HG03103 (cell line): ENCODE measurements at regions not wholly inside any gene's neighbourhood (a gene's known extent, or its start where the extent isn't known, plus 50 kb on each side); places are given as distances from the start of the nearest gene placed in this dataset.

Experiments used
- ATAC-seq: cut with Tn5 transposase; IDR thresholded peaks from one replicate; pipeline ENCODE4 v1.9.1; 2021; ENCODE audit warnings: low read depth; ENCODE audit not compliant: unreplicated experiment

DNA sequence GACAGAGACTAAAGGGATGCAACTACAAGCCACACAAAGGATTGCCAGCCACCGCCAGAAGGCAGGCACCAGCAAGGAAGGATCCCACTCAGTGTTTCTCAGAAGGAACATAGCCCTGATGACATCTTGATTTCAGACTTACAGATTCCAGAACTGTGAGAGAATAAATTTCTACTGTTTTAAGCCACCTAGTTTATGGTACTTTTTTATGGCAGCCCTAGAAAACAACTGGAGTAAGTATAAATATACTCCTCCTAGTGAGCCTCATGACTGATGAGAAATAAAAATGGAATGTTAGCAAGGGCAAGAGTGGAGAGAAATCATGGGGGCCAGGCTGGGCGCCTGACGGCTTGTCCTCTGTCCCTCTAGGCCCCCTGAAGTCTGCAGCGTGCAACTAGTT is 307.3 kb downstream of the PIK3R1 start:
- ATAC-seq = no peak

- ATAC-seq = no peak
These were observed 313.3 kb downstream of the PIK3R1 start for GRCh38 chr5:68528821-68529273.

DNA sequence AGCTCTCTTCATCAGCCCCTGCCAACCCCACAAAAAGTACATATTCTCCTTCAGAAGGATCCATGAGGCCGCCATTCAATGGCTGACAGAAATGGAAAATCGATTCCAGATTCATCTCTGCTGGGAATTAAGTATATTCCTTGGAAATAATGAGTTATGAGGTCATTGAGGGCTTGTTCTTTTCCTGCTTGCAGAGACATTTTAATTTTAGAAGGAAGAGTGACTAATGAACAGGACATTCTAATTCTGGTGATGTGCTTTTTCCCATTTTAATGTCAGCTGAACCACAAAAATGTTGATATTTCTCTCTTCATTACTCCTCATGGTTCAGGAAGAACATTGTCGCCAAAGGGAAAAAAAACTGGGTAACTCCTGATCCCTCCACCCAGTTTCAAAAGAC is 314.0 kb downstream of the PIK3R1 start:
- ATAC-seq = no peak

DNA sequence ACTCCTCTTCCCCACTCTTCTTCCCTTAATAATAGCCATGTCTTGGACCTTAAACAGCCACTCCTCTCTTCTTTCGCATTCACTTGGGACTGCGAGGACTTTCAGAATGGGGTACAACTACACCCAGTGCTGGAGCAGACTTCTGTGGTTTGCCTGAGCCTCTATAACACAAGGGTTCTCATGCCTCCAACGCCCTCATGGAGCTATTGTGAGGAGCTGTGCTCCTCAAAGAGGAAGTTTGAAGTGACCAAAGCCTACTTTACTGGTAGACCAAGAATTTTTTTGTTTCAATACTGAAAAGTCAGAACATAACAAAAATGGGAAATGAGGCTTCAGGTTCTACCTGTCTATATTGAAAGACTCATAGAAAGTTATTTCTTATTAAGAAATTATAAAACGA is 316.4 kb downstream of the PIK3R1 start:
- ATAC-seq = no peak

DNA sequence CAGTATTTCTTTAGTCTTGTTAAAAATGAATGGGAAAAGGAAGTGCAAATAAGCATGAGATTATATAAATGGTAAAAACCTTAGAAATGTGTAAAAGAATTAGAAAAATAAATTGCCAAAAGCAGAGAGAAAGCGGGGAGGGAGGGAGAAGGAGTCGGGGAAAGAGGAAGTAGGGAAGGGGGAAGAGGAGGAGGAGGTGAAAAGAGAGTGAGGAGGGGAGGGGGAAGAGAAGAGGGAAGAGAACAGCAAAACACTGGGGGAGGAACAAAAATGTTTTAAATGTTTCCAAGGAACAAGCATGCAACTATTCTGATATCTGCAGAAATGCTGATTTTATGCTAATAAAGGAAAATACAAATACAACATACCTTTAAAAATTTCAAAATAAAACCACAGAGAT is 317.5 kb downstream of the PIK3R1 start:
- no peak for ATAC-seq

GRCh38 chr5:68533571-68534084 is 318.1 kb downstream of the PIK3R1 start:
- no peak for ATAC-seq

DNA sequence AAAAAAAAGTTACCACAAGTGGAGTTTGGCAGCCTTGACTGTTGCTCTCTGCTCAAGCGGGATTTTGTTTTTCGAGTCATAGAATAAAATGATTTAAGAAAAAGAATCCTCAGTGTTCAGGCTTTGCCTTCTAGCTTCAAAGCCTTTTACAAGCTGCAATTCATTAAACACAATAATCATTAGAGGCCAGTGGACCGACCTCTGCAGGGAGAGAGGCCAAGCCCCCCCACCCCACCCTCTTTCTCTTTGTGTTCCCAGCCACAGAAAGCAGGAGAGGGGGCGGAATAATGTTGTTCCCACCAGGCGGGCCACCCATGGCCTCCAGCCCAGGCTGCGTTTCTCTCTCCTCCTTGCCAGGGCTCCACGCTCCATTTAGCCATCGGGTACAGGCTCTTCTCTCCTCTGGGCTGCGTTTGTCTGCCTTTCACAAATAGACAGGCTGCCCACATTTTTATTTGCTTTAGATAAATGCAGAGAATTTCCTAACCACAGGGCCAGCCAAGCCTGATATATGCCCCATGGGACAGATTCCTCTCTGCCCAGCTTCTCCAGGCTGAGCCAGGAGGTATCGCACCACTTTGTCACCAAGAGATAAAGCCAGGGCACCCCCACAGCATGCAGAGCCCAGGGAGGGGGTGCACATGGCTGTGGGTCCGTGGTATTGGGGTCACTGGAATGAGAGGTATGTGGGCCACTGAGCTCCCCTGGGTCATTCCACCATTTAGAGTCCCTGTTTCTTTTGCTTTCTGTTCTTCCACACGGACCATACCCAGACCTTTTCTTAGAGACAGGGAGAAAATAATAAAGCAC is 318.8 kb downstream of the PIK3R1 start:
- ATAC-seq = no peak

GRCh38 chr5:68534956-68535520 is 319.5 kb downstream of the PIK3R1 start:
- ATAC-seq = no peak

- ATAC-seq = no peak
These were observed 323.4 kb downstream of the PIK3R1 start for GRCh38 chr5:68538814-68539420.

DNA sequence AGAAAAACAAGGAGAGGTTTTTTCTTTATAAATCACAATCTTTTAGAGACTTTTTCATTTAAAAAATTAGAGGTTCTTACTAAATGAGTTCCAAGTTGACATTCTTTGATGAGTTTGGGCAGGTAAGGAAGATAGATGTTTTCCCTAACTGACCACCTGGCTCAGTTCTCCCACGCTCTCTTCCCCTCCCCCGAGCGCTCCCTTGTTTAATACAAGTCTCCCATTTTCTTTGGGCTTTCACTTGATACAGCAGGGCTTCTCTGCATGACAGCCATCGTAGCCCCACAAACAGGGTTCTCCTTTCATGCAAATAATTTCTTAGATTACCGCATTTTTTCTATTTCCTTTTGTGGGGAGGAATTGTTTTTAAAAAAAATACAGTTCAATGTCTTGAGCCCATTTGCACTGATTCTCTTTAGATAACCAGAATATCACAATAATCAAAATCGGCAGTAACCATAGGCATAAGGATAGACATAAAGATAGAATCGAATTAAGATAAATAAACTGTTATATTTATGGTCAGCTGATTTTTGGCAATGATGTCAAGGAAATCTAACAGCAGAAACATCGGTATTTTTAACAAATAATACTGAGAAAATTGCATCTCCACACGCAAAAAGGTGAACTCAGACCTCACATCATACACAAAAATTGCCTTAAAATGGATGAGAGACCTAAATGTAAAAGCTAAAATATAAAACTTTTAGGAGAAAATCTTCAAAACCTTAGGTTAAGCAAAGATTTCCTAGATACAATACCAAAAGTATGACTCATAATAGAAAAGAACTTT is 325.4 kb downstream of the PIK3R1 start:
- no peak for ATAC-seq

GRCh38 chr5:68542207-68542606 is 326.7 kb downstream of the PIK3R1 start:
- no peak for ATAC-seq

- ATAC-seq = no peak
These were observed 327.7 kb downstream of the PIK3R1 start for GRCh38 chr5:68543212-68543611.

- no peak for ATAC-seq
These were observed 328.6 kb downstream of the PIK3R1 start for GRCh38 chr5:68544091-68544647.

DNA sequence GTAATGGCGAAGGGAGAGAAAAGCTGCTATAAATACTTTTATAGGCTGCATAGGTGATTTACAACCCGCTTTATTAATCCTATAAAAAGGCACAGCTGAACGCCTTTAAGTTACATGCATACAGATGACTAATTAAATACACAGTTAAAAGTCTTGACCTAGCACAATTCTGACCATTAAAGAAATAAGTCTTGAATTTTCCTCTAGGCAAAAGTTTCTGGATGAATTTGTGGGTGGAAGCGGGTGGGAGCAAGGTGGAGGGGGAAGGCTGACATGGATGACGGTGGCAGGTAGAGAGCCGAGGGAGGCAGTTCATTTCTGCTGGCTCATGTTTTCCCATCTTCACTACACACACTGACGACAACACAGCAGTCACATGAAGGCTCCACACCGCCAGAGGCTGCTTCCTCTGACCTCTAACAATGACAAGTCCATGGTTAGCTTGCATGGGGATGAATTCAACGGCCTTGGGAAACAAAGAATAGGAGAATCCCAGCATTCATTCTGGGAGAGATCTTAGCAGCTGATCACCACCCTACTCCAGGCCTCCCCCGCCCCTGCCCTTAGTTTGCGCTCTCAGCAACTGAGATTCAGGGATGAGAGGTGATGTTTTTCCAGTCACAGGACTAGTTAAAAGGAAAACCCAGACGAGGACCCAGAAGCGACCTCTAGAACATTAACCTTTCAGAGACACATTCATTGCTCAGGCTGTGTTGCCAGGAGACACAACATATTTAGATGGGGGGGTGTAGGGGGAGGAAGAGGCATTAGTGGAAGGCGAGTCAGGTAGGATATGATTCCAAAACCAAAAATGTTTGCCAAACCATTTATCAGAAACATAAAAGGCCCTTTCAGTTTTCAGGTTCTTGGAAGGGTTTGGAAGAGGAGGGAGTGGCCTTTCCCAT is 329.3 kb downstream of the PIK3R1 start:
- no peak for ATAC-seq

GRCh38 chr5:68545636-68546295 is 330.2 kb downstream of the PIK3R1 start:
- ATAC-seq = no peak

- no peak for ATAC-seq
These were observed 331.5 kb downstream of the PIK3R1 start for GRCh38 chr5:68547056-68547455.

DNA sequence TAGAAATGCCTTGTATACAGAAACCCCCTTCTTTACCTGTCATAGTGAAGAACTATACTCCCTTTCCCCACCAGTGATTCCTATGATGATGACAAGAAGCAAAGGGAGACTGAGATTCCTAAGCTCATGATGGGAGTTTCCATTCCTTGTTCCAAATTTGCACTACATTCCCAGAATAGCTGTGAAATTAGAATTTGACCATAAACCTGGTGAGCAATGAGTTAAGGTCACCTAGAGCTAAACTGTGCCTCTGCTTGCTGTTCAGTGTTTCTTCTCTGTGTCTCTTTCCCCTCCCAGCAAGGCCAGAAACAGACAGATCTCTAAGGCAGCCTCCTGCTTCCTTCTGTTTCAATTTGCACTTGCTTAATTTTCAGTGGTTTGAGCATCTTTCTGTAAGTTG is 332.1 kb downstream of the PIK3R1 start:
- no peak for ATAC-seq

- no peak for ATAC-seq
These were observed 333.6 kb downstream of the PIK3R1 start for GRCh38 chr5:68548959-68549676.
